OCI-LY3 (cell line): ENCODE measurements at regions not wholly inside any gene's neighbourhood (a gene's known extent, or its start where the extent isn't known, plus 50 kb on each side); places are given as distances from the start of the nearest gene placed in this dataset.

Experiments used
- EZH2phosphoT487 ChIP-seq: fragments of 200-600 bp; shearing (Covaris generic); IDR thresholded peaks from 2 replicates; pipeline ENCODE4 v1.6.1; 2018; ENCODE audit warnings: antibody characterized with exemption, mixed run types, low read depth
- TF ChIP-seq, protein P1 (sequence below): fragments of 200-600, 300-600 bp; sonication (generic); IDR thresholded peaks from 2 replicates; pipeline ENCODE4 v1.5.1; 2014; ENCODE audit warnings: antibody characterized with exemption, low read length, low read depth

DNA sequence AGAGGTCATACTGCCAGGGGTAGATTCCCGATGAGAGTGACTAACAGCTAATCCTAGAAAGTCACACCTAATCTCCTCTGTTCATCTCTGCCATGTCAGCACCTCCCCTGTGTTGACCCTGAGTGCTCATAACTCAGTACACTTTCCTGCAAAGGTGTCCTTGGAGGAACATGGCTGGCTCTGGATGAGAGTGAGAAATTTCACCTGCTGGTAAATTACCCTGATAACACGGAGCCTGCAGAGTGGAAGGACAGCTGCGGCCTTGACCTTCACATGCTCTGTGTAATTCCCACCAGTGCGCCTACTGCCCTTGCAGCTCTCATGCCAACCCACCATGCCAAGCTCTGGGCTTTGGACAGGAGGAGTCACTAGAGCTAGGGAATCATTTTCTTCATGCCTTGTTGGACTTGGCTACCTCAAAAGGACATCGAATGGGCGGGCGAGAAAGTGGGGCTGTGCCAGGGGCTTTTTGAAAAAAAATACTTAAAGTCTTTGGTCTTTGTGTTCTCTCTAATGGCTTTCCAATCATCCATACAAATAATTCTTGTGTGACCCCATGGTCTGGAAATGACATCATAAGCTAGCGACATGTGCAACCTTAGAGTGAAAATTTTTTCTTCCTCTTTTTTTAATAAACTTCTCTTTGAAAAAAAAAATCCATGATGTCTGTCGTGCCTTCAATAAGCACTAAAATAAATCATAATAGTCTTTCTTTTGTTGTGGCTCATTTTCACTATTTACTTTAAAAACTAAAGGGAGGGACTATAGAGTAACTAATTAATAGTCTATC is 319.9 kb downstream of the MYCN start:
- TF ChIP-seq, protein P1, sequence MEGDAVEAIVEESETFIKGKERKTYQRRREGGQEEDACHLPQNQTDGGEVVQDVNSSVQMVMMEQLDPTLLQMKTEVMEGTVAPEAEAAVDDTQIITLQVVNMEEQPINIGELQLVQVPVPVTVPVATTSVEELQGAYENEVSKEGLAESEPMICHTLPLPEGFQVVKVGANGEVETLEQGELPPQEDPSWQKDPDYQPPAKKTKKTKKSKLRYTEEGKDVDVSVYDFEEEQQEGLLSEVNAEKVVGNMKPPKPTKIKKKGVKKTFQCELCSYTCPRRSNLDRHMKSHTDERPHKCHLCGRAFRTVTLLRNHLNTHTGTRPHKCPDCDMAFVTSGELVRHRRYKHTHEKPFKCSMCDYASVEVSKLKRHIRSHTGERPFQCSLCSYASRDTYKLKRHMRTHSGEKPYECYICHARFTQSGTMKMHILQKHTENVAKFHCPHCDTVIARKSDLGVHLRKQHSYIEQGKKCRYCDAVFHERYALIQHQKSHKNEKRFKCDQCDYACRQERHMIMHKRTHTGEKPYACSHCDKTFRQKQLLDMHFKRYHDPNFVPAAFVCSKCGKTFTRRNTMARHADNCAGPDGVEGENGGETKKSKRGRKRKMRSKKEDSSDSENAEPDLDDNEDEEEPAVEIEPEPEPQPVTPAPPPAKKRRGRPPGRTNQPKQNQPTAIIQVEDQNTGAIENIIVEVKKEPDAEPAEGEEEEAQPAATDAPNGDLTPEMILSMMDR, result no peak
- no peak for TF ChIP-seq EZH2phosphoT487
